GM21786 (cell line): ENCODE measurements at regions not wholly inside any gene's neighbourhood (a gene's known extent, or its start where the extent isn't known, plus 50 kb on each side); places are given as distances from the start of the nearest gene placed in this dataset.
"Not testable (repeated sequence)": the region's sequence is repeated elsewhere in the genome, so short reads cannot be mapped to it uniquely, and the experiment has no call there.

Source experiments
- ATAC-seq: cut with Tn5 transposase; IDR thresholded peaks from one replicate; pipeline ENCODE4 v1.9.1; 2021; ENCODE audit not compliant: unreplicated experiment

DNA sequence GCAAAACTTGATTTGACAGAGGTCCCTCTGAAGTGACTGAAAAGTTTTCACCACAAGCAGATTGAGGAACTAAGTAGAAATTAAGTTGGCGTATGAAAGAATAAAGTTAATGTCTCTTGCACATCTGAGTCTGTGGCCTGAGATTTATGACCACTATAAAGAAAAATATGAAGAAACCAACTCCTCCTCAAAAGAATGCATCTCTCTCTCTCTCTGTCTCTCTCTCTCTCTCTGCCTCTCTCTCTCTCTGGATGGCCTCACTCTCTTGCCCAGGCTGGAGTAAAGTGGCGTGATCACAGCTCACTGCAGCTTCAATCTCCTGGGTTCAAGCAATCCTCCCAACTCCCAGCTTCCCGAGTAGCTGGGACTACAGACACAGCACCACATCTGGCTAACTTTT lies 55.2 kb downstream of the RPL22L1 start:
- no peak for ATAC-seq

DNA sequence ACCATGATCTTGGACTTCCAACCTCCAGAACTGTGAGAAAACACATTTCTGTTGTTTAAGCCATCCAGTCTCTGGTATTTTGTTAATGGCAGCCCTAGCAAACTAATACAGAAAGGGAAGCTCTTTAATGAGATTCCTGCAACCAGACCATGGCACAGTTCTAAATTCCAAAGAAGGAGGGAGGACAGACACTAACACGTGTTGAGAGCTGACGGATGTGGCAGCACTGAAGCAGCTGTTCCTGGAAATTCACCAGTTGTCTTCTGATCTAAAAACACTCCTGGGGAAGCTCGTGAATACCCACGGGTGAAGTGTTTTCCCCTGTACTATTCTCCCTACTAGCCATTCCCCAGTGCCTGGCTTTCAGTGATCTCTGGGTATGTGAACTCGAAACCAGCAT lies 56.7 kb downstream of the RPL22L1 start:
- no peak for ATAC-seq

- peak; percentile 83 for ATAC-seq
Observed at GRCh38 chr3:170811928-170812591, 57.9 kb downstream of the RPL22L1 start.

DNA sequence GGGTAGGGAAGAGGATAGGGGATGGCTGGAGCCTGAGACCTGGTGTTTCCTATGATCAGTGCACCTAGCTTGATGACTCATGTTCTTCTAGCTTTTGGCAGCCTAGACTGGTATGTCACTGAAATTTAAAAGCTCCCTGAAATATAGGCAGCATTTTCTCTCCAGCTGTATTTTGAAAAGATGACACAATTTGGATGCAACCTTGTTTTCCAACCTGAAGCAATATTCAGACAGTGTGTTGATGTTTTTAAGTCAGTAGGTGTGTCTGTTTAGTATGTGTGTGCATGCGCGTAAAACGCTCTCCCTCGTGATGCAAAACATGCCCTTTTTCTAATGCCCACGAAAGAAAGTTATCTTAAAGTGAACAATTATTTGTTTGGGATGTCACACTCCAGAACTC lies 58.5 kb downstream of the RPL22L1 start:
- ATAC-seq = no peak

DNA sequence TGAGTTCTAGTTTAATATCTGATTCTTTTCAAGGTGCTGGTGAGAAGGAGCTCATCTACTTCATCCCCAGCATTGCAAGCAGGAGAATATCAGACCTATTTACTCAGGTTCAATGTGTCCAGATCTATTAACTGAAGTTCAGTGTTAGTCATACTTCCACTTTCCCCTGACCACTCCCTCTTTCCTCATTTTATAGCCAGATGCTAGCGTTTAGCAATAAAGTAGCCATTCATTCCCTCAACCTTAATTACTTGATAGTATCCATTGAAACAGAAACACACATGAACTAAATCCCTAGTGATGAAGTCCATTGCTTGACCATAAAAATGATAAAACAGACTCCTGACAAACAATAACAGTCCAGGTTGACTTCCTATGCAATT lies 60.0 kb downstream of the RPL22L1 start:
- ATAC-seq = no peak

GRCh38 chr3:170809007-170809974 lies 60.7 kb downstream of the RPL22L1 start:
- no peak for ATAC-seq

- ATAC-seq = no peak
Observed at GRCh38 chr3:170808041-170808440, 62.0 kb downstream of the RPL22L1 start.

DNA sequence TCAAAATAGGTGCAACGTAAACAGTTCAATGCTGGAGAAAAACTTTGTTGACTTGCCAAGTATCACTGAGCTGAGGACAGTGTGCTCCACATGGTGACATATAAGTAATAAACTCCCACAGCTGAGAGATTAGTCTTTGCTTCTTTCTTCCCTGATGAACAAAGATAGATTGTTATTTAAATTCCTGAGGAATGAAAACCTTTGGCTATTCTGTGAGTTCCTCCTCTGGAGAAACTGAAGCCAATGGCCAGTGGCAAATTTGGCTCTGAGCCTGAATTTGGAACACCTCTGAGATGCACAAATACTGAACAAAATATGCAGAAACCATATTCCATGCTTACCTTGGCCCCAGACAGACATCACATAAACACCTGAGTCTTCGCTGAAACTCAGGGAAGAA lies 63.3 kb downstream of the RPL22L1 start:
- no peak for ATAC-seq

GRCh38 chr3:170806141-170806540 lies 63.9 kb downstream of the RPL22L1 start:
- ATAC-seq = no peak

DNA sequence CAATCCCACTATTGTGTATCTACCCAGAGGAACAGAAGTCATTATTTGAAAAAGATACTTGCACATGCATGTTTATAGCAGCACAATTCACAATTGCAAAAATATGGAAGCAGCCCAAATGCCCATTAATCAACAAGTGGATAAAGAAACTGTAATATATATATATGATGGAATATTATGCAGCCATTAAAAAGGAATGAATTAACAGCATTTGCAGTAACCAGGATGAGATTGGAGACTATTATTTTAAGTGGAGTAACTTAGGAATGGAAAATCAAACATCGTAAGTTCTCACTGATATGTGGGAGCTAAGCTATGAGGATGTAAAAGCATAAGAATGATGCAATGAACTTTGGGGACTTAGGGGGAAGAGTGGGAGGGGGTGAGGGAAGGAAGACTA lies 64.7 kb downstream of the RPL22L1 start:
- ATAC-seq = not testable (repeated sequence)

- ATAC-seq = not testable (repeated sequence)
Observed at GRCh38 chr3:170804634-170805033, 65.4 kb downstream of the RPL22L1 start.

GRCh38 chr3:170804078-170804477 lies 65.9 kb downstream of the RPL22L1 start:
- ATAC-seq = no peak

- no peak for ATAC-seq
Observed at GRCh38 chr3:170802164-170803151, 67.5 kb downstream of the RPL22L1 start.

- no peak for ATAC-seq
Observed at GRCh38 chr3:170801597-170801996, 68.4 kb downstream of the RPL22L1 start.

DNA sequence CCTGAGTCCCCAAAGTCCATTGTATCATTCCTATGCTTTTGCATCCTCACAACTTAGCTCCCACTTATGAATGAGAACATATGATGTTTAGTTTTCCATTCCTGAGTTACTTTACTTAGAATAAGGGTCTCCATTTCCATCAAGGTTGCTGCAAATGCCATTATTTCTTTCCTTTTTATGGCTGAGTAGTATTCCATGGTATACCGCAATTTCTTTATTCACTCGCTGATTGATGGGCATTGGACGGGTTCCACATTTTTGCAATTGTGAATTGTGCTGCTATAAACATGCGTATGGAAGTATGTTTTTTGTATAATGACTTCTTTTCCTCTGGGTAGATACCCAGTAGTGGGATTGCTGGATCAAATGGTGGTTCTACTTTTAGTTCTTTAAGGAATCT lies 69.7 kb downstream of the RPL22L1 start:
- ATAC-seq = not testable (repeated sequence)

DNA sequence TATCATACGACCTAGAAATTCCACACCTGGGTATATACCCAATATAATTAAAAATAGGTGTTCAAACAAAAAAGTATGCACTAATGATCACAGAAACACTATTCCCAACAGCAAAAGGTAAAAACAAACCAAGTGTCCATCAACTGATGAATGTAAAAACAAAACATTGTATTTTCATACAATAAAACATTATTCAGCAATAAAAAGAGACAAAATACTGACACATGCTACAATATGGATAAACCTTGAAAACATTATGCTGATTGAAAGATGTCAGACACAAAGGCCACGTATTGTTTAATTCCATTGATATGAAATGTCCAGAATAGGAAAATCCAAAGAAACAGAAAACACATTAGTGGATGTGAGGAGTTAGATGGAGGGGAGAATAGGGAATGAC lies 71.0 kb downstream of the RPL22L1 start:
- ATAC-seq = no peak

DNA sequence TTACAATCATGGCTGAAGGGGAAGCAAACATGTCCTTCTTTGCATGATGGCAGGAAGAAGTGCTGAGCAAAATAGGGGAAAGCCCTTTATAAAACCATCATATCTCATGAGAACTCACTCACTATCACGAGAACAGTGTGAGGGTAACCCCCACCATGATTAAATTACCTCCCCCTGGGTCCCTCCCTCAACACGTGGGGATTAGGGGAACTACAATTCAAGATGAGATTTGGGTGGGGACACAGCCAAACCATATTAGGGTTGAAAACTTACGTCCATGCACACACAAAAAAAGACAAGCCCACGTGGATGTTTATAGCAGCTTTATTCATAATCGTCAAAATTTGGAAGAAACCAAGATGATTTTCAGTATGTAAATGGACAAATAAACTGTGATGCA lies 72.3 kb downstream of the RPL22L1 start:
- no peak for ATAC-seq

DNA sequence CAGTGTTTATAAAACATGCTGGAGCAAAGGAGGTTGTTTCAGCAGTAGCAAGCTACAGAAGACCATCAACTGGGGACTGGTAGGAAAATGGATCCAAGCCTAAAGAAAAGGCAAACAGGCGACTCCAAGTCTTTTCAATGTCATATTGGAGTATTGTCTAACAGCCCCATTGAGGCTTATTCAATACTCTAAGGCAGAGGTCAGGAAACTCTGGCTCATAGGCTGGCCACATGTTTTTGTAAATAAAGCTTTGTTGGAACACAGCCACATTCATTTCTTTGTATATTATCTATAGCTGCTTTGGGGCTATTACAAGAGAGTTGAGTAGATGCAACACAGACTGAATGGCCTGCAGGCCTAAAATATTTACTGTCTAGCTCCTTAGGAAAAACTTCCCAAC lies 77.5 kb downstream of the RPL22L1 start:
- no peak for ATAC-seq

GRCh38 chr3:170790647-170791046 lies 79.3 kb downstream of the RPL22L1 start:
- ATAC-seq = no peak

DNA sequence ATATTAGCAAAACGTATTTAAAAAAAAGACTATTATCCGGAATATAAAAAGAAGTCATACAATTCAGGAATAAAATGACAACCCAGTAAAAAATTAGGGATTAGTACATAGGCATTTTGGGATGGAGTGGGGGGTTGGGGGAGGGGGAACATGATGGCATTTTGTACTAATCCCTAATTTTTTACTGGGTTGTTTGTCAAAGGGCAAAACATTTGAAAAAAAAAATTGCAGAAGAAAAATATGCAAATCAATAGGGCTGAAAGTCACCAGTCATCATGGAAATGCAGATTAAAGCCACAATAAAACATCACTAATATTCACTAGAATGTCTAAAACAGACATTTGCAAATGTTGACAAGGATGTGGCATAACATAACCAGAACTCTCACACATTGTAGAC lies 82.5 kb downstream of the RPL22L1 start:
- ATAC-seq = no peak

DNA sequence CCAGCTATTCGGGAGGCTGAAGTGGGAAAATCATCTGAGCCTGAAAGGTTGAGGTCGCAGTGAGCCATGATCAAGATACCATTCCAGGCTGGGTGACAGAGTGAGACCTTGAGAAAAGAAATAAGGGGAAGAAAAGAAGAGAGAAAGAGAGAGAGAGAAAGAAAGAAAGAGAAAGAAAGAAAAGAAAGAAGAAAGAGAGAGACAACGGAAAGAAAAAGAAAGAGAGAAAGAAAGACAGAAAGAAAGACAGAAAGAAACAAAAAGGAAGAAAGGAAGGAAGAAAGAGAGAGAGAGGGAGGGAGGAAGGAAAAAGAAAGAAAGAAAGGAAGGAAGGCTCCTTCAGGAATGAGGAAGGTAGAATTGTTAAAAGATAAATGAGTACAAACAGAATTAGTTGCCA lies 84.5 kb downstream of the RPL22L1 start:
- no peak for ATAC-seq
